Neural cell (in vitro differentiated cells): ENCODE measurements at regions not wholly inside any gene's neighbourhood (a gene's known extent, or its start where the extent isn't known, plus 50 kb on each side); places are given as distances from the start of the nearest gene placed in this dataset.

ENCODE experiments used
- H2AFZ ChIP-seq: fragments of 200-600, 300-800 bp; sonication (generic), shearing (Covaris generic); 2 replicates; pipeline ENCODE4 v1.6.0; 2014; ENCODE audit warnings: low read depth, mild to moderate bottlenecking, antibody characterized with exemption, low read length, moderate library complexity
- H3F3A ChIP-seq: fragments of 200-600 bp; shearing (Covaris generic); 2 replicates; pipeline ENCODE4 v1.6.1; 2016; ENCODE audit warnings: mild to moderate bottlenecking, moderate library complexity, mixed read lengths, antibody characterized with exemption, low read length; ENCODE audit not compliant: insufficient read depth, poor library complexity, severe bottlenecking
- H3K27ac ChIP-seq: fragments of 200-600, 300-800 bp; sonication (generic), shearing (Covaris generic); 2 replicates; pipeline ENCODE4 v1.5.1; 2014; ENCODE audit warnings: mild to moderate bottlenecking, low read length, moderate library complexity
- H3K27me3 ChIP-seq: fragments of 300-800, 200-600 bp; sonication (generic), shearing (Covaris generic); 2 replicates; pipeline ENCODE4 v1.6.0; 2014; ENCODE audit warnings: mild to moderate bottlenecking, low read depth, low read length, moderate library complexity; ENCODE audit not compliant: insufficient read depth
- H3K36me3 ChIP-seq: fragments of 300-800, 200-600 bp; sonication (generic), shearing (Covaris generic); 2 replicates; pipeline ENCODE4 v1.5.1; 2014; ENCODE audit warnings: mild to moderate bottlenecking, antibody characterized with exemption, low read length, moderate library complexity; ENCODE audit not compliant: insufficient read depth
- H3K4me2 ChIP-seq: fragments of 300-800, 200-600 bp; sonication (generic), shearing (Covaris generic); 2 replicates; pipeline ENCODE4 v1.6.0; 2014; ENCODE audit warnings: mild to moderate bottlenecking, low read length
- H3K4me3 ChIP-seq: fragments of 300-800, 200-600 bp; sonication (generic), shearing (Covaris generic); 2 replicates; pipeline ENCODE4 v1.5.1; 2014; ENCODE audit warnings: mild to moderate bottlenecking, low read length, moderate library complexity
- H3K79me2 ChIP-seq: fragments of 200-600 bp; shearing (Covaris generic); replicated peaks from 2 replicates; pipeline ENCODE4 v1.6.0; 2014; ENCODE audit warnings: mild to moderate bottlenecking, low read length, moderate library complexity; ENCODE audit not compliant: insufficient read depth
- H3K9ac ChIP-seq: fragments of 300-800, 200-600 bp; sonication (generic), shearing (Covaris generic); 2 replicates; pipeline ENCODE4 v1.6.1; 2016; ENCODE audit warnings: mild to moderate bottlenecking, low read length, mixed read lengths
- H3K9me2 ChIP-seq: fragments of 200-600 bp; shearing (Covaris generic); 2 replicates; pipeline ENCODE4 v1.6.1; 2016; ENCODE audit warnings: mild to moderate bottlenecking, low read length, mixed read lengths; ENCODE audit not compliant: insufficient read depth
- H3K9me3 ChIP-seq: fragments of 200-600, 300-800 bp; sonication (generic), shearing (Covaris generic); 2 replicates; pipeline ENCODE4 v1.6.1; 2016; ENCODE audit warnings: mild to moderate bottlenecking, mixed run types, low read length, moderate library complexity, mixed read lengths
- H4K20me1 ChIP-seq: fragments of 200-600 bp; shearing (Covaris generic); 2 replicates; pipeline ENCODE4 v1.6.1; 2016; ENCODE audit warnings: mild to moderate bottlenecking, mixed run types; ENCODE audit not compliant: insufficient read depth
- EP300 ChIP-seq: fragments of 450-650 bp; conservative IDR thresholded peaks from 2 replicates; pipeline ENCODE4 v1.6.1; 2014; ENCODE audit warnings: antibody characterized with exemption, mild to moderate bottlenecking, moderate library complexity; ENCODE audit not compliant: poor library complexity, severe bottlenecking
- EZH2 ChIP-seq: fragments of 200-600, 300-800 bp; shearing (Covaris generic), sonication (generic); IDR thresholded peaks from 2 replicates; pipeline ENCODE4 v1.6.1; 2014; ENCODE audit warnings: antibody characterized with exemption, low read length, borderline replicate concordance, mild to moderate bottlenecking; ENCODE audit not compliant: insufficient read depth, poor library complexity, severe bottlenecking
- MXI1 ChIP-seq: fragments of 450-650 bp; conservative IDR thresholded peaks from 2 replicates; pipeline ENCODE4 v1.6.1; 2014; ENCODE audit warnings: antibody characterized with exemption, mild to moderate bottlenecking; ENCODE audit not compliant: poor library complexity, severe bottlenecking
- POLR2AphosphoS5 ChIP-seq: IDR thresholded peaks from 2 replicates; pipeline ENCODE4 v1.6.1; 2012
- RAD21 ChIP-seq: fragments of 450-650 bp; conservative IDR thresholded peaks from 2 replicates; pipeline ENCODE4 v1.6.1; 2014; ENCODE audit warnings: antibody characterized with exemption, mild to moderate bottlenecking, moderate library complexity
- REST ChIP-seq: IDR thresholded peaks from 2 replicates; pipeline ENCODE4 v1.6.1; 2012; ENCODE audit warnings: borderline replicate concordance
- SMC3 ChIP-seq: fragments of 450-650 bp; conservative IDR thresholded peaks from 2 replicates; pipeline ENCODE4 v1.6.1; 2014; ENCODE audit warnings: antibody characterized with exemption, mild to moderate bottlenecking, moderate library complexity; ENCODE audit not compliant: poor library complexity
- TAF1 ChIP-seq: IDR thresholded peaks from 2 replicates; pipeline ENCODE4 v1.6.1; 2012; ENCODE audit warnings: low read depth
- TF ChIP-seq, protein P1 (sequence below): fragments of 450-650 bp; IDR thresholded peaks from 2 replicates; pipeline ENCODE4 v1.5.1; 2014; ENCODE audit warnings: antibody characterized with exemption, mild to moderate bottlenecking, moderate library complexity; ENCODE audit not compliant: poor library complexity, severe bottlenecking

DNA sequence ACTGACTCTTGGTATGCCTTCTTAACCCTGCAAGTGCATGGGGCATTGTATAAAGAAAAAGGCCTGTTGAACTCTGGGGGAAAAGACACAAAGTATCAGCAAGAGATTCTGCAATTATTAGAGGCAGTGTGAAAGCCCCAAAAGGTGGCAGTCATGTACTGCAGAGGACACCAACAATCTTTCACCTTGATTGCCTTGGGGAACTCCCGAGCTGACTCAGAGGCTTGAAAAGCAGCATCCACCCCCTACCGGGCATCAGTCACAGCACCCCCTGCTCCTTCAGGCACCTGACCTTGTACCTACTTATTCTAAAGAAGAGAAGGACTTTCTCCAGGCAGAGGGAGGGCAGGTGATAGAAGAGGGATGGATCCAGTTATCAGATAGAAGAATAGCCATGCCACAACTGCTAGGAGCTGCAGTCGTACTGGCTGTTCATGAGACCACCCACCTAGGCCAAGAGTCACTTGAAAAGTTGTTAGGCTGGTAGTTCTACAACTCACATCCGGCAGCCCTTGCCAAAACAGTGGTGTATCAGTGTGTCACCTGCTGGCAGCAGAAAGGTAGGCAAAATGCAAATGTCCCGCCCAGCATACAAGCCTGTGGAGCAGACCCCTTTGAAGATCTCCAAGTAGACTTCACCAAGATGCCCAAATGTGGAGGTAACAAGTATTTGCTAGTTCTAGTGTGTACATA lies 241.6 kb upstream of the CNTN6 start:
- no peak overlapping the region for H3K27ac ChIP-seq
- no peaks in the 10 kb centered on the region for H4K20me1 ChIP-seq
- H3K4me3 ChIP-seq = no peak overlapping the region
- no peaks in the 10 kb centered on the region for H3K36me3 ChIP-seq
- H3F3A ChIP-seq = no peaks in the 10 kb centered on the region
- no peaks in the 10 kb centered on the region for H3K9me3 ChIP-seq
- H3K4me2 ChIP-seq = no peak overlapping the region
- no peak overlapping the region for H2AFZ ChIP-seq
- no peak overlapping the region for H3K9ac ChIP-seq
- TF ChIP-seq TAF1 = no peak
- TF ChIP-seq SMC3 = no peak
- TF ChIP-seq EZH2 = no peak
- no peak for TF ChIP-seq REST
- TF ChIP-seq EP300 = no peak
- TF ChIP-seq, protein P1, sequence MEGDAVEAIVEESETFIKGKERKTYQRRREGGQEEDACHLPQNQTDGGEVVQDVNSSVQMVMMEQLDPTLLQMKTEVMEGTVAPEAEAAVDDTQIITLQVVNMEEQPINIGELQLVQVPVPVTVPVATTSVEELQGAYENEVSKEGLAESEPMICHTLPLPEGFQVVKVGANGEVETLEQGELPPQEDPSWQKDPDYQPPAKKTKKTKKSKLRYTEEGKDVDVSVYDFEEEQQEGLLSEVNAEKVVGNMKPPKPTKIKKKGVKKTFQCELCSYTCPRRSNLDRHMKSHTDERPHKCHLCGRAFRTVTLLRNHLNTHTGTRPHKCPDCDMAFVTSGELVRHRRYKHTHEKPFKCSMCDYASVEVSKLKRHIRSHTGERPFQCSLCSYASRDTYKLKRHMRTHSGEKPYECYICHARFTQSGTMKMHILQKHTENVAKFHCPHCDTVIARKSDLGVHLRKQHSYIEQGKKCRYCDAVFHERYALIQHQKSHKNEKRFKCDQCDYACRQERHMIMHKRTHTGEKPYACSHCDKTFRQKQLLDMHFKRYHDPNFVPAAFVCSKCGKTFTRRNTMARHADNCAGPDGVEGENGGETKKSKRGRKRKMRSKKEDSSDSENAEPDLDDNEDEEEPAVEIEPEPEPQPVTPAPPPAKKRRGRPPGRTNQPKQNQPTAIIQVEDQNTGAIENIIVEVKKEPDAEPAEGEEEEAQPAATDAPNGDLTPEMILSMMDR = no peak
- no peak for TF ChIP-seq RAD21
- no peak for TF ChIP-seq POLR2AphosphoS5
- TF ChIP-seq MXI1 = no peak
- no peaks in the 10 kb centered on the region for H3K27me3 ChIP-seq
- H3K9me2 ChIP-seq = no peaks in the 10 kb centered on the region
- H3K79me2 ChIP-seq = no peaks in the 10 kb centered on the region

DNA sequence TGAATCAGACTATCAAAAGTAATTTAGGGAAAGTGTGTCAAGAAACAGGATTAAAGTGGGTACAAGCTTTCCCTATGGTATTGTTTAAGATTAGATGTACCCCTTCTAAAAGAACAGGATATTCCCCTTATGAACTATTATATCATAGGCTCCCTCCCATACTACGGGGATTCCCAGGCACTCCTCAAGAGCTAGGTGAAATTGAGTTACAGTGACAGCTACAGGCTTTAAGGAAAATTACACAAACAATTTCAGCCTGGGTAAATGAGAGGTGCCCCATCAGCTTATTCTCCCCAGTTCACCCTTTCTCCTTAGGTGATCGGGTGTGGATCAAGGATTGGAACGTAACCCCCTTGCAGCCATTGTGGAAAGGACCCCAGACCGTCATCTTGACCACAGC lies 240.8 kb upstream of the CNTN6 start:
- Histone ChIP-seq H3K27me3 (no peaks in the 10 kb centered on the region), H3K79me2 (no peaks in the 10 kb centered on the region), H2AFZ (no peak overlapping the region), H3K4me3 (no peak overlapping the region), H4K20me1 (no peaks in the 10 kb centered on the region), H3K9ac (no peak overlapping the region), H3K9me3 (no peaks in the 10 kb centered on the region), H3K4me2 (no peak overlapping the region), H3K9me2 (no peaks in the 10 kb centered on the region), H3K27ac (no peak overlapping the region), H3K36me3 (no peaks in the 10 kb centered on the region), H3F3A (no peaks in the 10 kb centered on the region)
- TF ChIP-seq MXI1 (no peak), SMC3 (no peak), REST (no peak), TAF1 (no peak), POLR2AphosphoS5 (no peak), EZH2 (no peak), RAD21 (no peak), EP300 (no peak)
- TF ChIP-seq, protein P1 = no peak
